H1 (cell line): ENCODE measurements at regions not wholly inside any gene's neighbourhood (a gene's known extent, or its start where the extent isn't known, plus 50 kb on each side); places are given as distances from the start of the nearest gene placed in this dataset.

Source experiments
- CHD1 ChIP-seq: IDR thresholded peaks from 2 replicates; pipeline ENCODE4 v1.6.1; 2012; ENCODE audit warnings: low read depth, low read length, improper control_type of control experiment
- RAD21 ChIP-seq, 2 experiments: IDR thresholded peaks in 1 of 2; conservative IDR thresholded peaks in 1 of 2; 2 replicates each; pipeline ENCODE4 v1.6.1; 2011; ENCODE audit warnings: low read depth in 2 of 2, low read length in 2 of 2, improper control_type of control experiment in 1 of 2, inconsistent platforms in 1 of 2, mild to moderate bottlenecking in 1 of 2, moderate library complexity in 1 of 2
- TAF1 ChIP-seq: IDR thresholded peaks from 2 replicates; pipeline ENCODE4 v1.6.1; 2011; ENCODE audit warnings: mild to moderate bottlenecking, low read depth, low read length
- TAF7 ChIP-seq: optimal IDR thresholded peaks from 2 replicates; pipeline ENCODE3; 2011; ENCODE audit warnings: low read depth, mild to moderate bottlenecking, inconsistent platforms, low read length, moderate library complexity, borderline replicate concordance
- USF2 ChIP-seq: IDR thresholded peaks from 2 replicates; pipeline ENCODE4 v1.6.1; 2011; ENCODE audit warnings: low read length, improper control_type of control experiment

- TF ChIP-seq RAD21 (IDR thresholded peaks at IDR 0.05 in 1 of 2, conservative IDR thresholded peaks at IDR 0.05 in 1 of 2; ENCODE audit: low read depth in 2 of 2, low read length in 2 of 2) (no peak), USF2 (no peak), CHD1 (no peak), TAF1 (no peak), TAF7 (no peak)
Measured at GRCh38 chr2:146814971-146815370, 1029.9 kb upstream of the ACVR2A start (continued).
